Epithelial cell of esophagus (primary cell): ENCODE measurements at regions not wholly inside any gene's neighbourhood (a gene's known extent, or its start where the extent isn't known, plus 50 kb on each side); places are given as distances from the start of the nearest gene placed in this dataset.

Experiments used
- DNase-seq: peaks from one replicate; pipeline ENCODE4 v3.0.0; 2010; ENCODE audit warnings: low read depth
- H3K4me3 ChIP-seq: 2 replicates; pipeline ENCODE4 v1.5.1; 2011; ENCODE audit warnings: mild to moderate bottlenecking, low read length, control low read depth
- TF ChIP-seq, protein P1 (sequence below): IDR thresholded peaks from 2 replicates; pipeline ENCODE4 v1.5.1; 2011; ENCODE audit warnings: low read depth, mild to moderate bottlenecking, low read length, control low read depth, inconsistent platforms; ENCODE audit not compliant: insufficient read depth; ENCODE audit errors: missing control alignments

DNA sequence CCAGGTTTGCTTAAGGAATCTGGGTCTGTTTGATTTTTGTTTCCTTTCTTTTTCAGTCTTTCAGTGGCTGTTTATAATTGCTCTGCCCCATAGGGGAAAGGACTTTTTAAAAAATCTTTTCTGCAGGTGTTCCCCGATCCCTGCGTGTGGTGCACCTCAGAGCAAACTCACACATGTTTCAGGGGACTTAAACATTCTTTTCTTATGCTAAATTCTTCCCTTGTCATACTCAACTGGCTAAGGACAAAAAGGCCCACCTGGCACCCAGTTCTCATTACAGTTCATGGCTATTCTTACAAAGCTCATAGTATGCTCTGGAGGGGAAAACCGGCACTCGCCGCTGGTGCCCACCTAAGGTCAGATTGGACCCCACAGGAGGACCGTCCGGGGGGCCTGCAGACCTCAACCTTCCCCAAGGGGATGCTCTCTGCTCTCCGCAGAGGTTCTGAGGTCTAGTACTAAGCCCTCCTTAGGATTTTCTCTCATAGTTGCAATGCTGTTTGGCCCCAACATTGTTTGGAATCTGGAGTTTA is 220.3 kb downstream of the HGF start:
- DNase-seq = no peak
- TF ChIP-seq, protein P1, sequence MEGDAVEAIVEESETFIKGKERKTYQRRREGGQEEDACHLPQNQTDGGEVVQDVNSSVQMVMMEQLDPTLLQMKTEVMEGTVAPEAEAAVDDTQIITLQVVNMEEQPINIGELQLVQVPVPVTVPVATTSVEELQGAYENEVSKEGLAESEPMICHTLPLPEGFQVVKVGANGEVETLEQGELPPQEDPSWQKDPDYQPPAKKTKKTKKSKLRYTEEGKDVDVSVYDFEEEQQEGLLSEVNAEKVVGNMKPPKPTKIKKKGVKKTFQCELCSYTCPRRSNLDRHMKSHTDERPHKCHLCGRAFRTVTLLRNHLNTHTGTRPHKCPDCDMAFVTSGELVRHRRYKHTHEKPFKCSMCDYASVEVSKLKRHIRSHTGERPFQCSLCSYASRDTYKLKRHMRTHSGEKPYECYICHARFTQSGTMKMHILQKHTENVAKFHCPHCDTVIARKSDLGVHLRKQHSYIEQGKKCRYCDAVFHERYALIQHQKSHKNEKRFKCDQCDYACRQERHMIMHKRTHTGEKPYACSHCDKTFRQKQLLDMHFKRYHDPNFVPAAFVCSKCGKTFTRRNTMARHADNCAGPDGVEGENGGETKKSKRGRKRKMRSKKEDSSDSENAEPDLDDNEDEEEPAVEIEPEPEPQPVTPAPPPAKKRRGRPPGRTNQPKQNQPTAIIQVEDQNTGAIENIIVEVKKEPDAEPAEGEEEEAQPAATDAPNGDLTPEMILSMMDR = no peak
- H3K4me3 ChIP-seq = no peak overlapping the region

DNA sequence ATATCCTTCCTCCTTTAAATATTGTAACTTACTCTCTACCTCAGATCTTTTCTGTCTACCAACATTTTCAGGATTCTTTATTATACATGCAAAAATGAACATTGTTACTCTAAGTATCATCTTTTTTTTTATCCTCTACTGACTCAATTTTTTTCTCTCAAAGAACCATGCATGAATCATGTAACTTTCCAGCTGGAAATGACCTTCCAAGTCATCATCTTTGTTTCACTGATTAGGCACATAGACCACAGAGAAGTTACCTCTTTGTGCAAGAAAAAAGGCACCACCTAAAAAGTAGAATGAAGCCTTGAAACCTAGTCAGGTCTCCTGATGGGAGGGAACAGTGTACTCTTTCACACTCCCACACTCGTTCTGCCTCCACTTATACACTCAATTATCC is 234.9 kb downstream of the HGF start:
- no peak for DNase-seq
- no peak overlapping the region for H3K4me3 ChIP-seq
- TF ChIP-seq, protein P1 = no peak

DNA sequence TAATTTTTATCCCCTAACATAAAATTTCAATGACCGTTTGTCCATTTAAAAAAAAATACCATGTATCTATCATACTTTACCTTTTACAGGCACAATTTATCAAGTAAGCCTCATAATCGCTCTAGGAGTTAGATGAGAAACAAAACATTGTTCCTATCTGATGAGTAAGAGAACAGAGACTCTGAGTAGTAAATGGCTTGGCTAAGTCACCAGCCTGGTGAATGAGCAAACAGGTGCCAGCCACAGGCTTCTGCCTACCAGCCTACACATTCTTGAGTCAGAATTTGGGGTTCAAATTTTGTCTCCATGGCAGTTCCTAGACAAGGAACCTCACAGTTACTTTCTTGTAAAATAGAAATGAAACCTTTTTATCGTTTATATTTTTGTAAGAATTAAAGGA is 235.4 kb downstream of the HGF start:
- TF ChIP-seq, protein P1 = no peak
- H3K4me3 ChIP-seq = no peak overlapping the region
- peak; percentile 6 for DNase-seq

DNA sequence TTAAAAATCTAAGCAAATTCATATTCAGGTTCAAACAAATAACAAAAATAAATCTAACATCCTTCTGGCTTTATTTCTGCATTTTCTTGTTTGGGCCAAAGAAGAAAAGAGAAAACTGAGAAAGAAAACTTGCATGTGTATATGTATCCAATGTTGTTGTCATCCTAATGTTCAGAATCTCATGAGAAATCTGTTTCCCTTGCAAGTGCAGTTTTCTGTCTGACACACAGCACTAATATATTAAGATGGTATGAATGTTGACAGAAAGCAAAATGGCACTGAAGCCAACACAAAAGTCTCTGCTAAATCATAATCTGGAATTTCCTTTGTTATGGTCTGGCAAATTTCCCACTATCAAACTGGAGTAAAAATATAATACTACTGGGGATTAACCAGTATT is 235.9 kb downstream of the HGF start:
- no peak for DNase-seq
- TF ChIP-seq, protein P1 = no peak
- H3K4me3 ChIP-seq = no peak overlapping the region

DNA sequence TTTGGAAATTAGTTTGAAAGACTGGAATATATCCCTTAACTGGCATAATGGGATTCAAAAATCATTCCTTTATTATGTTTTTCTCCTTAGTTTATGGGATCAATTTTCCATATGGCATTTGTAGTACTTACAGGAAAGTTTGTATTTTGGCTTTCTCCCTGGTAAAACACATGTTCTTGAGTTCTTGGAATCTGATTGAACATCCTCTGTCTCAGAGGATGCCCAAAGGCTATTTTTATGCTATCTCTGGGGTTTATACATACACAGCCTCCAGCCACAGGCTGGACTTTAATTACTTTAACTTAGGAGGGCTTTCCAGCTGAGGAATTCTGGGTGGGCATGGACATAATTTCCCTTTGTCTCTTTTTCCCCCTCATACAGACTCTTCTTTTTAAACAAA is 236.4 kb downstream of the HGF start:
- DNase-seq = no peak
- TF ChIP-seq, protein P1 = no peak
- no peak overlapping the region for H3K4me3 ChIP-seq

DNA sequence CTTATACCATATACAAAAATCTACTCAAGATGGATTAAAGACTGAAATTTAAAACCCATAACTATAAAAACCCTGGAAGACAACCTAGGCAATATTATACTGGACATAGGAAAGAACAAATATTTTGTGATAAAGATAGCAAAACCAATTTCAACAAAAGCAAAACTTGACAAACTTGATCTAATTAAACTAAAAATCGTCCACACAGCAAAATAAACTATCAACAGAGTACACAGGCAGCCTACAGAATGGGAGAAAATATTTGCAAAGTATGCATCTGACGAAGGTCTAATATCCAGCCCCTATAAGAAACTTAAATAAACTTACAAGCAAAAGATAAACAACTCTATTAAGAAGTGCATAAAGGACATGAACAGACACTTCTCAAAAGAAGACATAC is 240.1 kb downstream of the HGF start:
- TF ChIP-seq, protein P1 = no peak
- no peak for DNase-seq
- H3K4me3 ChIP-seq = no peak overlapping the region

DNA sequence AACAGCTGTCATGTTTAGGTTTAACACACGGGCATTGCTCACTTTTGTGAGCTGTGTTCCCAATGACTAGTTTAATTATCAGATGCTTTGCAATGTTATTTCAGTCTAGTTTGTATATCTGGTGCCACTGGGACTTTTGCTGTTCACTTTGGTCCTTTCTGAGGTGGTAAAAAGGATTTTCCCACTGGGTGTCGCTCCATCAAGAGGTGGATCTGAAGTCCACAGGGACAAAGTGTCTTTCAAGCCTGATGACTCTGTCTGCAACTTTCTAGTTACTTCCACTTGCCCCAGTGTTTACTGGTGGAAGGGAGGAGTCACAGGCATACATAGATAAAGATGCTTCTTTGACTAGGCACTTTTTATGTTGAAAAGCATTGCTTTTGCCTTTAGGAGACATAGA is 242.2 kb downstream of the HGF start:
- no peak overlapping the region for H3K4me3 ChIP-seq
- no peak for DNase-seq
- TF ChIP-seq, protein P1 = peak; percentile 8
